Left renal cortex interstitium (tissue), 4 donors: ENCODE measurements at regions not wholly inside any gene's neighbourhood (a gene's known extent, or its start where the extent isn't known, plus 50 kb on each side); places are given as distances from the start of the nearest gene placed in this dataset.

ENCODE experiments used
- DNase-seq, 4 donors: peaks; one replicate each; pipeline ENCODE4 v3.0.0-alpha.2; 2013; ENCODE audit warnings: low read depth in 4 of 4, low spot score in 2 of 4, missing footprints in 1 of 4

DNA sequence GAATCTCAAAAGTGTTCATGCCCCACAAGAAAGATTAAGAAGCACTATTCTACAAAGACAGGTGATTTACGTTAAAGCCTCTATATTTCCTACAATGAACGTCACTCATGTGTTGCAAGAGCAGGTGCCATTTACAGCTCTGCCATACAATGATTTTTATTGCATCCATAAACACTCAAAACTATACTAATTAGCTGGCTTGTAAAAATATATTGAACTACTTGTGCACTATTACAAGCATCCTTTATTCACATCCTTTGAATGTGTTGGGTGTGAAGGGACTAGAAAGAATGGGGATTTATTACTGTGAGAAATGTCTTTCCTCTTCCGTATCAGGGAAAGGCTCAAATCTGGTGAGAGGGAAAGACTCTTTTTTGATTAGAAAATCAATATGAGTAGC lies 50.7 kb upstream of the C3orf49 start:
- no peak for DNase-seq

DNA sequence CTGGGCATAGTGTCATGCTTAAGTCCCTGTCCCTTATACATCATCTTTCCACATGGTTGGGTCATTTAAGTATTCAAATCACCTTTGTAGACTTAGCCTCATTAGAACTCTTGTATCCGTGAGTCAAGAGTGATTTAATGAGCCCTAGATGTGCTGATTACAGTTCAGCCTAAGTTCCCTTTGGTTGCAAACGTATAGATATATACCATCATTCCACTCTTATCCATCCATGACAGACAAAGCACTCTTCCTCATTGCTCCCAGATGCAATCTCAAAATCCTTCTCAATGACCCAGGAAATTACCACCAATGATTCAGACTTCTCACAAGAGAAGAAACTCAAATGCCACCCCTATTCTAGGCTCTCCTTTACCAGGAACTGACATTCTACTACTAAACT lies 50.2 kb upstream of the C3orf49 start:
- DNase-seq: no peak
